ENCODE measurements at regions not wholly inside any gene's neighbourhood (a gene's known extent, or its start where the extent isn't known, plus 50 kb on each side); places are given as distances from the start of the nearest gene placed in this dataset.

DNA sequence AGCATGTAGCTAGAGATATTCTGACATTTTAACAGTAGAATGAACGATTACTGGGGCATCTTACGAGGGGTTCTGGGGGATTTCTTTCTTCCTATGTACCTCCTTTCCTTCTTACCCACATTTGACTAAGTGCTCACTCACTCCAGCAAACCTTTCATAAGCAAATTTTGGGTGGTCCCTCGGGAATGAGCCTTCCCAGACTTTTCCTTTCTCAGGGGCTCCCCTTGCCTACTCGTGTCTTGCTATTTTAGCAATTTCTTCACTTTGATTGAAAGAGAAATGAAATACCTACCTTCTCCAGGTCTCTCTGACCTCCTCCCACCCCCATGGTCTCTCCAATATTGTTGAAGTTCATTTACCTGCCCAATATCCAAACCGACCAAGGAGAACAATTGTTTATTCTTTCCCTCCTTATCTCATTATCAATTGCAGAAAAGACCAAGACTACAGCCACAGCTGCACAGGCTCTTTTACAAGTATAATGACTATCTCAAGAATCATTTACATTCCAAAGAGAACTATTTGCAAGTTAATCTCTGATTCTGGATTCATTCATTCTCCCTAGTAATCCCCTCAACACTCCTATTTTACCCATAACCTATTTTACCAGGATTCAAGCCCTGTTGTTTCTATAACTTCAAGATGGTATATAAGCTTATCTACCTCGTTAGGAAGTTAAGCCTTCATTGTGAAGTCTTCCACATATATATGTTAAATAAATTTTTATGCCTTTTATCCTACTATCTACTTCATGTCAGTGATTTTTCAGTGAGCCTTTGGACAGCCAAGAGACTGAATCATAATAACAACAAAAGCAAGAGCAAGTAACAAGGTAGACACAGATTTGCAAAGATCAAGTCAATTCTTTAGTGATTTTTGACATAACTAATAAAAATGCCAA, 480.6 kb downstream of the IPMK start:
- no peak for DNase-seq (ENCODE audit: low spot score in 2 of 2, unreplicated experiment in 2 of 2)
- H3K9me3 Mint-ChIP-seq, result peaks cover 16% of the 10 kb centered on the region
- no peak overlapping the region for H3K27ac Mint-ChIP-seq
- peaks cover 16% of the 10 kb centered on the region for H3K4me1 Mint-ChIP-seq
- no peak overlapping the region for H3K4me3 Mint-ChIP-seq
- no peaks in the 10 kb centered on the region for H3K27me3 Mint-ChIP-seq (ENCODE audit: low read depth)
- H3K36me3 Mint-ChIP-seq, result no peaks in the 10 kb centered on the region
- TF ChIP-seq, protein P1, sequence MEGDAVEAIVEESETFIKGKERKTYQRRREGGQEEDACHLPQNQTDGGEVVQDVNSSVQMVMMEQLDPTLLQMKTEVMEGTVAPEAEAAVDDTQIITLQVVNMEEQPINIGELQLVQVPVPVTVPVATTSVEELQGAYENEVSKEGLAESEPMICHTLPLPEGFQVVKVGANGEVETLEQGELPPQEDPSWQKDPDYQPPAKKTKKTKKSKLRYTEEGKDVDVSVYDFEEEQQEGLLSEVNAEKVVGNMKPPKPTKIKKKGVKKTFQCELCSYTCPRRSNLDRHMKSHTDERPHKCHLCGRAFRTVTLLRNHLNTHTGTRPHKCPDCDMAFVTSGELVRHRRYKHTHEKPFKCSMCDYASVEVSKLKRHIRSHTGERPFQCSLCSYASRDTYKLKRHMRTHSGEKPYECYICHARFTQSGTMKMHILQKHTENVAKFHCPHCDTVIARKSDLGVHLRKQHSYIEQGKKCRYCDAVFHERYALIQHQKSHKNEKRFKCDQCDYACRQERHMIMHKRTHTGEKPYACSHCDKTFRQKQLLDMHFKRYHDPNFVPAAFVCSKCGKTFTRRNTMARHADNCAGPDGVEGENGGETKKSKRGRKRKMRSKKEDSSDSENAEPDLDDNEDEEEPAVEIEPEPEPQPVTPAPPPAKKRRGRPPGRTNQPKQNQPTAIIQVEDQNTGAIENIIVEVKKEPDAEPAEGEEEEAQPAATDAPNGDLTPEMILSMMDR (IDR thresholded peaks at IDR 0.05; ENCODE audit: unreplicated experiment), result no peak

DNA sequence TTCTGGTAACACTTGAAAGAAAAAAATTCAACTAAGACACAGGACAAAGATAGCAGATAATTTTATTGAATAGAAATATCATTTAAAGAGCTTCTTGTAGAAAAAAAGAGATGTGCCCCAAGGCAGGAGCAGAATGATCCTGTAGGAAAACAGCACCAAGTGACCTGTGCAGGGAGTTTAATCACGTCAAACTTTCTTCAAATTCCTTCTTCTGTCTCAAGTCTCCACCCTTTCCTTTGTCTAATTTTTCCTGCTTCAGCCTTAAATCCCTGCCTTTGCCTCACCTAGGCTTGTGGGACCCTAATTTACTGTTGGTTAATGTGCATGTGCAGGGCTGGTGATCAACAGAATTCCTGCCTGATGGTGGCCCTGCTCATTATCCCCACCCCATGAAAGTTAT, 481.4 kb downstream of the IPMK start:
- Mint-ChIP-seq H3K36me3 (no peaks in the 10 kb centered on the region), H3K27ac (no peak overlapping the region), H3K4me1 (peaks cover 16% of the 10 kb centered on the region), H3K27me3 (ENCODE audit: low read depth) (no peaks in the 10 kb centered on the region), H3K9me3 (peaks cover 16% of the 10 kb centered on the region), H3K4me3 (no peak overlapping the region)
- DNase-seq (ENCODE audit: low spot score in 2 of 2, unreplicated experiment in 2 of 2), result no peak
- TF ChIP-seq, protein P1 (IDR thresholded peaks at IDR 0.05; ENCODE audit: unreplicated experiment), result no peak

DNA sequence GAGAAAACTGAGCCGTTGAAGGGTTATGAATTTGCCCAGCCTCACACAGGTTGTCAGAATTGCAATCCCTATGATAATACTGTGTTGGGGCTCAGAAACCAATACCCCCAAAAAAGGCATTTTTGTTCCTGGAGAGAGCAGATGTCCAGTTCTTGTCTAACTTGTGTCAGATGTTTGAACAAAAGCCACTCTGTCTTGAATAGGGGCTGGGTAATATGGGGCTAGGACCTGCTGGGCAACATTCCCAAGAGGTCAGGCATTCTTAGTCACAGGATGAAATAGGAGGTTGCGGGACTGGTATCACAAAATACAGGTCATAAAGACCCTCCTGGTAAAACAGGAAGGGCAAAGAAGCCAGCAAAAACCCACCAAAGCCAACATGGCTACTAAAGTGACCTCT, 482.1 kb downstream of the IPMK start:
- Mint-ChIP-seq H3K27ac (no peak overlapping the region), H3K27me3 (ENCODE audit: low read depth) (no peaks in the 10 kb centered on the region), H3K4me1 (peaks cover 16% of the 10 kb centered on the region), H3K36me3 (no peaks in the 10 kb centered on the region), H3K4me3 (no peak overlapping the region), H3K9me3 (peaks cover 16% of the 10 kb centered on the region)
- DNase-seq (ENCODE audit: low spot score in 2 of 2, unreplicated experiment in 2 of 2), result no peak
- TF ChIP-seq, protein P1 (IDR thresholded peaks at IDR 0.05; ENCODE audit: unreplicated experiment), result no peak

DNA sequence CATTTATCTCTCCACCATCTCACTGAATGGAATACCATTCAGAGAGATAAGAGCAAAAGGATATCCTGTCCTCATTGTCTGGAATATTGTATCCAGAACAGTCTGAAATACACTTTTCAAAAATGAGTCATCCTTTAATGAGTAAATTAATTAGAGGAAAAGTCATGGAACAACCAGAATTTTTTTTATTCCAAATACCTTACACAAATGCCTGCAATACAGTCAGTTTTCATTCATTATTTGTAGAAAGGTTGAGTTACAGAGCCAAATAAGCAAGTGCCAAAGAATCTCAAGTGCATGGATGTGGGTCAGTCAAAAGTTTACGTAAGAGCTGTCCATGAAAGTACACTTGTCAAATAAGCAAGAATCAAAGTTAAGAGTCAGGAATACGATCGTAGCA, 482.6 kb downstream of the IPMK start:
- H3K27me3 Mint-ChIP-seq (ENCODE audit: low read depth), result no peaks in the 10 kb centered on the region
- H3K9me3 Mint-ChIP-seq, result peaks cover 21% of the 10 kb centered on the region
- H3K27ac Mint-ChIP-seq, result no peak overlapping the region
- H3K4me1 Mint-ChIP-seq, result peaks cover 16% of the 10 kb centered on the region
- H3K4me3 Mint-ChIP-seq, result no peak overlapping the region
- H3K36me3 Mint-ChIP-seq, result no peaks in the 10 kb centered on the region
- TF ChIP-seq, protein P1 (IDR thresholded peaks at IDR 0.05; ENCODE audit: unreplicated experiment), result no peak
- no peak for DNase-seq (ENCODE audit: low spot score in 2 of 2, unreplicated experiment in 2 of 2)

DNA sequence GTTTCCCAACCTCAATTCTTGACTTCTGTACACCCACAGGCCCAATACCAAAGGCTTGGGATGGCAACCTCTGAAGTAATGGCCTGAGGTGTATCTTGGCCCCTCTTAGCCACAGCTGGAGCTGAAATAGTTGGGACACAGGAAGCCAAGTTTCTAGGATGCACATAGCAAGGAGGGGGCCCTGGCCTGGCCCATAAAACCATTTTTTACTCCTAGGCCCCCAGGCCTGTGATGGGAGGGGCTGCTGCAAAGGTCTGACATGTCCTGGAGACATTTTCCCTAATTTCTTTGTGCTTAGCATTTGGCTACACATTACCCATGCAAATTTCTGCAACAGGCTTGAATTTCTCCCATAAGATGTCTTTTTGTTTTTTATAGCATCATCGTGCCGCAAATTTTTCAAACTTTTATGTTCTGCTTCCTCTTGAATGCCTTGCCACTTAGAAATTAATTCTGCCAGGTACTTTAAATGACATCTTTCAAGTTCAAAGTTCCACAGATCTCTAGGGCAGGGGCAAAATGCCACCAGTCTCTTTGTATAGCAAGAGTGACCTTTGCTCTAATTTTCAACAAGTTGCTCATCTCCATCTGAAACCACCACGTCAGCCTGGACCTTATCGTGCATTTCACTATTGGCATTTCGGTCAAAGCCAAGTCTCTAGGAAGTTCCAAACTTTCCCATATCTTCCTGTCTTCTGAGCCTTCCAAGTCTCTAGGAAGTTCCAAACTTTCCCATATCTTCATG, 490.8 kb downstream of the IPMK start:
- H3K27ac Mint-ChIP-seq, result no peak overlapping the region
- no peak for DNase-seq (ENCODE audit: low spot score in 2 of 2, unreplicated experiment in 2 of 2)
- H3K4me3 Mint-ChIP-seq, result no peak overlapping the region
- H3K27me3 Mint-ChIP-seq (ENCODE audit: low read depth), result no peaks in the 10 kb centered on the region
- peaks cover 5% of the 10 kb centered on the region for H3K4me1 Mint-ChIP-seq
- peaks cover 26% of the 10 kb centered on the region for H3K9me3 Mint-ChIP-seq
- TF ChIP-seq, protein P1 (IDR thresholded peaks at IDR 0.05; ENCODE audit: unreplicated experiment), result no peak
- H3K36me3 Mint-ChIP-seq, result no peaks in the 10 kb centered on the region
